Calu3 (cell line): ENCODE measurements at regions not wholly inside any gene's neighbourhood (a gene's known extent, or its start where the extent isn't known, plus 50 kb on each side); places are given as distances from the start of the nearest gene placed in this dataset.
"Not testable (repeated sequence)": the region's sequence is repeated elsewhere in the genome, so short reads cannot be mapped to it uniquely, and the experiment has no call there.

ENCODE experiments used
- BruUV-seq: library from RNA; stranded (reverse); fragments of 400-500 nt; replicated peaks from 2 replicates; lab custom pipeline; 2021; lab: Mats Ljungman, UMichigan
- CTCF ChIA-PET: fragments of 300-600 bp; sonication (Branson Sonifier 250); formaldehyde crosslinking; loops from one replicate; lab custom pipeline; 2022; ENCODE audit warnings: antibody characterized with exemption; lab: Charles Lee
- DNase-seq: peaks from one replicate; pipeline ENCODE4 v3.0.0; 2022
- H3K27ac Mint-ChIP-seq: one replicate; pipeline ENCODE4 v1.8.0; 2022; ENCODE audit warnings: mixed read lengths; ENCODE audit not compliant: unreplicated experiment
- H3K27me3 Mint-ChIP-seq: one replicate; pipeline ENCODE4 v1.8.0; 2022; ENCODE audit warnings: mixed read lengths; ENCODE audit not compliant: unreplicated experiment
- H3K36me3 Mint-ChIP-seq: one replicate; pipeline ENCODE4 v1.8.0; 2022; ENCODE audit warnings: mild to moderate bottlenecking, moderate library complexity, mixed read lengths; ENCODE audit not compliant: insufficient read depth, unreplicated experiment
- H3K4me1 Mint-ChIP-seq: one replicate; pipeline ENCODE4 v1.8.0; 2022; ENCODE audit warnings: mild to moderate bottlenecking, low read depth, mixed read lengths; ENCODE audit not compliant: unreplicated experiment
- H3K4me3 Mint-ChIP-seq: one replicate; pipeline ENCODE4 v1.8.0; 2022; ENCODE audit warnings: mild to moderate bottlenecking, low read depth, moderate library complexity, mixed read lengths; ENCODE audit not compliant: unreplicated experiment
- H3K9me3 Mint-ChIP-seq: one replicate; pipeline ENCODE4 v1.8.0; 2022; ENCODE audit warnings: low read depth, mixed read lengths; ENCODE audit not compliant: unreplicated experiment
- intact Hi-C: fragments of 100-400 bp; cut with micrococcal nuclease; formaldehyde crosslinking; loops from one replicate; pipeline ENCODE4 v1.10.0; 2022; ENCODE audit not compliant: unreplicated experiment
- TF ChIP-seq, protein P1 (sequence below): fragments of 200-600 bp; IDR thresholded peaks from one replicate; pipeline ENCODE4 v1.8.0; 2022; ENCODE audit warnings: antibody characterized with exemption; ENCODE audit not compliant: unreplicated experiment

DNA sequence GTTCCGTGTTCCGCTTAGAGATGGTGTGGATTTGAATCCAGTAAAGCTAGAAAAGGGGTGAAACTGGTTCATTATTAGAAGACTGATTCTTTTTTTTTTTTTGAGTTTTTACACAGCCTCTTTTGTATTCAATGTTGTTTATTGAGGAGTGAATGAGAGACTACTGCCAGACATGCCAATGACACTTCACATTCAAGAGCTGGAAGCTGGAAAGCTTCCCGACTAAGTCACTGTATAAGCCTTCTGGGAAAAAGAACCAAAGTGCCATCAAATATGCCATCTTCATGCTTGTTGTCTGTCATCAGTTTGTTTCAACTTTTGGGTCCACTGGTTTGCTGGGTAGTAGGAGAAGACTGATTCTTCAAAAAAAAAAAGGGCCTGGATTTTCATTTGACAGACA, 164.8 kb downstream of the ATP23 start:
- no peak for DNase-seq
- Mint-ChIP-seq H3K9me3 (peaks cover 7% of the 10 kb centered on the region), H3K4me3 (no peak overlapping the region), H3K4me1 (no peaks in the 10 kb centered on the region), H3K36me3 (no peaks in the 10 kb centered on the region), H3K27me3 (no peaks in the 10 kb centered on the region), H3K27ac (no peak overlapping the region)
- intact Hi-C loops = no loop called here
- CTCF ChIA-PET = interaction anchor here (0.7 to 0.9 kb wide), 2 partner anchors 14 to 21 kb away, joined by 3 read pairs; no protein-coding TSS in a partner anchor
- TF ChIP-seq, protein P1, sequence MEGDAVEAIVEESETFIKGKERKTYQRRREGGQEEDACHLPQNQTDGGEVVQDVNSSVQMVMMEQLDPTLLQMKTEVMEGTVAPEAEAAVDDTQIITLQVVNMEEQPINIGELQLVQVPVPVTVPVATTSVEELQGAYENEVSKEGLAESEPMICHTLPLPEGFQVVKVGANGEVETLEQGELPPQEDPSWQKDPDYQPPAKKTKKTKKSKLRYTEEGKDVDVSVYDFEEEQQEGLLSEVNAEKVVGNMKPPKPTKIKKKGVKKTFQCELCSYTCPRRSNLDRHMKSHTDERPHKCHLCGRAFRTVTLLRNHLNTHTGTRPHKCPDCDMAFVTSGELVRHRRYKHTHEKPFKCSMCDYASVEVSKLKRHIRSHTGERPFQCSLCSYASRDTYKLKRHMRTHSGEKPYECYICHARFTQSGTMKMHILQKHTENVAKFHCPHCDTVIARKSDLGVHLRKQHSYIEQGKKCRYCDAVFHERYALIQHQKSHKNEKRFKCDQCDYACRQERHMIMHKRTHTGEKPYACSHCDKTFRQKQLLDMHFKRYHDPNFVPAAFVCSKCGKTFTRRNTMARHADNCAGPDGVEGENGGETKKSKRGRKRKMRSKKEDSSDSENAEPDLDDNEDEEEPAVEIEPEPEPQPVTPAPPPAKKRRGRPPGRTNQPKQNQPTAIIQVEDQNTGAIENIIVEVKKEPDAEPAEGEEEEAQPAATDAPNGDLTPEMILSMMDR = no peak
- BruUV-seq = no TSS peak

DNA sequence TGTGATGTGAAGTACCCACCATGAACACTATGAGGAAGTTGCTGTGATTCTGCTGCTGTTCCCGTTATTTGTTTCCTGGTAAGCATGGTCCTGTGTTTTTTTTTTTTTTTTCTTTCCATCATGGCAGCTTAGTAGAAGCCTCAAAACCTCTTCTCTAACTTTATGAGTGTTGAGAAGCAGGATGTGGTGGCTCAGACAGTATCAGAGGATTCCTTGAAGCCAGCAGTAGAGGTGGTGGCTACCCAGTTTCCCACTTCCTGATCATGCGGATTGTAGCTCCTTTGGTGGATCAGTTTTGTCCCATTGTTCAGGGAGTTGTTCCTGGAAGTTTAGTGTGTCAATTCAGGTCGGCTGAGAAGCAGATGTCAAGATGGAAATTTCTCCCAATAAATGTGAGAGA, 175.8 kb downstream of the ATP23 start:
- H3K9me3 Mint-ChIP-seq = peaks cover 6% of the 10 kb centered on the region
- H3K4me3 Mint-ChIP-seq = no peak overlapping the region
- H3K27me3 Mint-ChIP-seq = no peaks in the 10 kb centered on the region
- H3K36me3 Mint-ChIP-seq = no peaks in the 10 kb centered on the region
- CTCF ChIA-PET = no interaction called here
- TF ChIP-seq, protein P1 = no peak
- intact Hi-C loops = no loop called here
- H3K27ac Mint-ChIP-seq = no peak overlapping the region
- DNase-seq = no peak
- BruUV-seq = no TSS peak
- no peaks in the 10 kb centered on the region for H3K4me1 Mint-ChIP-seq

DNA sequence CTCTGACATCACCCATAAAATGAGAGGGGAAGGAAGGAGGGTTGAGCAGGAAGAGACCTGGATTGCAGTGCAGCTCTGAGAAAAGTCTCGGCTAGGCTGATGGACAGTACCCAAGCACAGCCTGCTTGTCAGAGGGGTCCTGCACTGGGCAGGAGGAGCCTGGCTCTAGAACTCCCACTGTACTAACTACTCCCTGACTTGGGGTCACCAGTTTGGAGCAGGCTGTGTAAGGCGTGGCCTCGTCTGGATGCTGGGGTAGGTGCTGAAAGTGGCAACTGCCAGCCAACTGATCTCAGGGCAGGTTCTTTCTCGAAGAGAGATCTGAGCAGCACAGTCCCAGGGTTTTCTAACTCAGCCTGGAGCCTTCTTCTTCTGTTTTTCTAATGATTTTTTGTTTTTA, 176.3 kb downstream of the ATP23 start:
- Mint-ChIP-seq H3K36me3 (no peaks in the 10 kb centered on the region), H3K4me3 (no peak overlapping the region), H3K27me3 (no peaks in the 10 kb centered on the region), H3K27ac (no peak overlapping the region), H3K9me3 (peaks cover 6% of the 10 kb centered on the region), H3K4me1 (no peaks in the 10 kb centered on the region)
- intact Hi-C loops = no loop called here
- TF ChIP-seq, protein P1 = no peak
- no peak for DNase-seq
- no TSS peak for BruUV-seq
- CTCF ChIA-PET = no interaction called here

DNA sequence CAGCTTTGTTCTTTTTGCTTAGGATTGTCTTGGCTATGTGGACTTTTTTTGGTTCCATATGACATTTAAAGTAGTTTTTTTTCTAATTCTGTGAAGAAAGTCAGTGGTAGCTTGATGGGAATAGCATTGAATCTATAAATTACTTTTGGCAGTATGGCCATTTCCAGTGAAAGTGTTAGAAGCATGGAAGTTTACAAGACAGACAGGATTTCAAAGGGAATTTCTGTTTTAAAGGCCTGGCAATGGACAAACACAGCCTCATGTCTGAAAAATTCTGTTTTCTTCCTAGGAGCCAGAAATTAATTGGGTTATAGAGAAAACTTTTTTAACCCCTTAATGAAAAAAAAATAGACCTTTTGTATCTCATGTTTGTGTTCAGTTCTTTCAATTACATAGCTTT, 184.4 kb downstream of the ATP23 start:
- H3K9me3 Mint-ChIP-seq, H3K27ac Mint-ChIP-seq, intact Hi-C loops, H3K36me3 Mint-ChIP-seq, H3K27me3 Mint-ChIP-seq, DNase-seq, BruUV-seq, H3K4me3 Mint-ChIP-seq, H3K4me1 Mint-ChIP-seq, CTCF ChIA-PET: not testable (repeated sequence)

- Mint-ChIP-seq H3K9me3 (no peaks in the 10 kb centered on the region), H3K36me3 (no peaks in the 10 kb centered on the region), H3K4me1 (no peaks in the 10 kb centered on the region), H3K27ac (no peak overlapping the region), H3K4me3 (no peak overlapping the region), H3K27me3 (no peaks in the 10 kb centered on the region)
- BruUV-seq = no TSS peak
- CTCF ChIA-PET = interaction anchor here (0.6 kb wide), 1 partner anchor 299 kb away, joined by 8 read pairs; no protein-coding TSS in a partner anchor
- no peak for DNase-seq
- intact Hi-C loops = no loop called here
- TF ChIP-seq, protein P1 = no peak
These were observed 190.8 kb downstream of the ATP23 start for GRCh38 chr12:58131986-58132755.
